ENCODE measurements at regions not wholly inside any gene's neighbourhood (a gene's known extent, or its start where the extent isn't known, plus 50 kb on each side); places are given as distances from the start of the nearest gene placed in this dataset.
A peak's percentile ranks its signal among the peaks of the same experiment; 100 is the strongest.

- DNase-seq = peak; percentile 47
Observed at GRCh38 chr6:48057601-48058000, 53.4 kb downstream of the PTCHD4 start.

- DNase-seq = peak; percentile 72
Observed at GRCh38 chr6:48048451-48049146, 62.4 kb downstream of the PTCHD4 start.

- DNase-seq = no peak
Observed at GRCh38 chr6:48041894-48042293, 69.1 kb downstream of the PTCHD4 start.

GRCh38 chr6:48037946-48038345 is 73.1 kb downstream of the PTCHD4 start:
- peak; percentile 95 for DNase-seq

GRCh38 chr6:48036316-48036715 is 74.7 kb downstream of the PTCHD4 start:
- peak; percentile 90 for DNase-seq

- DNase-seq = peak; percentile 78
Observed at GRCh38 chr6:48032151-48032550, 78.8 kb downstream of the PTCHD4 start.

- no peak for DNase-seq
Observed at GRCh38 chr6:48031711-48032110, 79.3 kb downstream of the PTCHD4 start.

- peak; percentile 92 for DNase-seq
Observed at GRCh38 chr6:48027704-48028435, 83.1 kb downstream of the PTCHD4 start.

- no peak for DNase-seq
Observed at GRCh38 chr6:48024956-48025355, 86.0 kb downstream of the PTCHD4 start.

- no peak for DNase-seq
Observed at GRCh38 chr6:48021904-48022303, 89.1 kb downstream of the PTCHD4 start.

- DNase-seq = no peak
Observed at GRCh38 chr6:48016020-48016755, 94.8 kb downstream of the PTCHD4 start.

GRCh38 chr6:47992809-47993208 is 118.2 kb downstream of the PTCHD4 start:
- DNase-seq = no peak

- DNase-seq = no peak
Observed at GRCh38 chr6:47983491-47983890, 127.5 kb downstream of the PTCHD4 start.

GRCh38 chr6:47977314-47977713 is 133.7 kb downstream of the PTCHD4 start:
- DNase-seq = no peak

GRCh38 chr6:47974106-47974505 is 136.9 kb downstream of the PTCHD4 start:
- no peak for DNase-seq

GRCh38 chr6:47970826-47971225 is 140.2 kb downstream of the PTCHD4 start:
- DNase-seq = no peak

- no peak for DNase-seq
Observed at GRCh38 chr6:47967843-47968242, 143.2 kb downstream of the PTCHD4 start.

- no peak for DNase-seq
Observed at GRCh38 chr6:47964969-47965368, 146.0 kb downstream of the PTCHD4 start.

GRCh38 chr6:47952640-47953039 is 158.4 kb downstream of the PTCHD4 start:
- DNase-seq = no peak

GRCh38 chr6:47944846-47945245 is 163.0 kb downstream of the OPN5 start:
- DNase-seq = no peak

GRCh38 chr6:47938405-47938804 is 156.6 kb downstream of the OPN5 start:
- DNase-seq = no peak

GRCh38 chr6:47936820-47937219 is 155.0 kb downstream of the OPN5 start:
- DNase-seq = no peak

- DNase-seq = no peak
Observed at GRCh38 chr6:47934023-47934422, 152.2 kb downstream of the OPN5 start.

- no peak for DNase-seq
Observed at GRCh38 chr6:47932575-47932974, 150.7 kb downstream of the OPN5 start.
